ENCODE measurements at regions not wholly inside any gene's neighbourhood (a gene's known extent, or its start where the extent isn't known, plus 50 kb on each side); places are given as distances from the start of the nearest gene placed in this dataset.

- DNase-seq = no peak
Measured at GRCh38 chr10:54909165-54909564, 108.1 kb upstream of the PCDH15 start.

GRCh38 chr10:54908019-54908418, 107.0 kb upstream of the PCDH15 start:
- DNase-seq = no peak

GRCh38 chr10:54906940-54907339, 105.9 kb upstream of the PCDH15 start:
- no peak for DNase-seq

GRCh38 chr10:54905578-54906192, 104.7 kb upstream of the PCDH15 start:
- no peak for DNase-seq

- no peak for DNase-seq
Measured at GRCh38 chr10:54904833-54905232, 103.8 kb upstream of the PCDH15 start.

- DNase-seq = no peak
Measured at GRCh38 chr10:54903745-54904144, 102.7 kb upstream of the PCDH15 start.

- DNase-seq = no peak
Measured at GRCh38 chr10:54900584-54900983, 99.6 kb upstream of the PCDH15 start.

- DNase-seq = no peak
Measured at GRCh38 chr10:54880996-54881395, 80.0 kb upstream of the PCDH15 start.

- DNase-seq = no peak
Measured at GRCh38 chr10:54869022-54869421, 68.0 kb upstream of the PCDH15 start.

- no peak for DNase-seq
Measured at GRCh38 chr10:54866666-54867065, 65.6 kb upstream of the PCDH15 start.

GRCh38 chr10:54854843-54855242, 53.8 kb upstream of the PCDH15 start:
- DNase-seq = no peak

GRCh38 chr10:54854389-54854788, 53.4 kb upstream of the PCDH15 start:
- DNase-seq = no peak

GRCh38 chr10:54853883-54854282, 52.9 kb upstream of the PCDH15 start:
- DNase-seq = no peak

Data from NCI-H526 treated with DMSO at 0.1 percent for 48 hours (cell line).